ENCODE measurements at regions not wholly inside any gene's neighbourhood (a gene's known extent, or its start where the extent isn't known, plus 50 kb on each side); places are given as distances from the start of the nearest gene placed in this dataset.
"Not testable (repeated sequence)": the region's sequence is repeated elsewhere in the genome, so short reads cannot be mapped to it uniquely, and the experiment has no call there.

- Histone ChIP-seq H3K4me3 (ENCODE audit: low read length in 3 of 3) (no peak overlapping the region), H3K36me3 (ENCODE audit: control insufficient read depth in 3 of 3, insufficient read depth in 3 of 3, low read length in 3 of 3) (no peaks in the 10 kb centered on the region), H3K4me1 (ENCODE audit: control insufficient read depth in 3 of 3, insufficient read depth in 3 of 3, low read length in 3 of 3) (peaks cover 0 to 5% (median 0%) of the 10 kb centered on the region in 3 donors), H3K27me3 (ENCODE audit: control insufficient read depth in 3 of 3, insufficient read depth in 3 of 3, low read length in 3 of 3) (peaks cover 29 to 47% (median 45%) of the 10 kb centered on the region in 3 donors), H3K9me3 (ENCODE audit: control insufficient read depth in 3 of 3, low read length in 3 of 3) (no peaks in the 10 kb centered on the region), H3K27ac (ENCODE audit: low read depth, low read length) (no peak overlapping the region), H3K9ac (ENCODE audit: low read depth in 1 of 3, low read length in 3 of 3) (no peak overlapping the region)
Measured at GRCh38 chr15:98292442-98293240, 332.1 kb downstream of the ARRDC4 start.

- Histone ChIP-seq H3K36me3 (ENCODE audit: control insufficient read depth in 3 of 3, insufficient read depth in 3 of 3, low read length in 3 of 3) (no peaks in the 10 kb centered on the region), H3K9ac (ENCODE audit: low read depth in 1 of 3, low read length in 3 of 3) (no peak overlapping the region), H3K4me3 (ENCODE audit: low read length in 3 of 3) (no peak overlapping the region), H3K9me3 (ENCODE audit: control insufficient read depth in 3 of 3, low read length in 3 of 3) (no peaks in the 10 kb centered on the region), H3K4me1 (ENCODE audit: control insufficient read depth in 3 of 3, insufficient read depth in 3 of 3, low read length in 3 of 3) (peaks cover 0 to 5% (median 0%) of the 10 kb centered on the region in 3 donors), H3K27ac (ENCODE audit: low read depth, low read length) (no peak overlapping the region), H3K27me3 (ENCODE audit: control insufficient read depth in 3 of 3, insufficient read depth in 3 of 3, low read length in 3 of 3) (peaks cover 22 to 41% (median 36%) of the 10 kb centered on the region in 3 donors)
Measured at GRCh38 chr15:98294126-98294525, 333.6 kb downstream of the ARRDC4 start.

DNA sequence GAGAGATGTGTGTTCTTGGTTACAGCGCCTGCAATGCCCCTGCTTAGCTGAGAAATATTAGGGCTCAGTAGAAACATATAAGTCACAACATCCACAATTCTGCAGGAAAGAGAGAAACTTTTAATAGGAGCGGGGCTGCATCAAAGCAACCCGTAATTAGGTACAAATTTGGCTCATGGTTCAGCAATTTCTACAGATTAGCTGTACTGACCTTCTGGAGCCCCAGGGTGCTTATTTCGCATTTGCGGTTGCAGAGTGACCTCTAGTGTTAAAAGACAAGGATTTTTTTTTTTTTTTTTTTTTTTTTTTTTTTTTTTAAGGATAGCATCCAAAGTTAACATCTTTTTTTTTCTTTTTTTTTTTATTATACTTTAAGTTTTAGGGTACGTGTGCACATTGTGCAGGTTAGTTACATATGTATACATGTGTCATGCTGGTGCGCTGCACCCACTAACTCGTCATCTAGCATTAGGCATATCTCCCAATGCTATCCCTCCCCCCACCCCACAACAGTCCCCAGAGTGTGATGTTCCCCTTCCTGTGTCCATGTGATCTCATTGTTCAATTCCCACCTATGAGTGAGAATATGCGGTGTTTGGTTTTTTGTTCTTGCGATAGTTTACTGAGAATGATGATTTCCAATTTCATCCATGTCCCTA is 334.7 kb downstream of the ARRDC4 start:
- H3K27me3 ChIP-seq (ENCODE audit: control insufficient read depth in 3 of 3, insufficient read depth in 3 of 3, low read length in 3 of 3): peaks cover 19 to 40% (median 31%) of the 10 kb centered on the region in 3 donors
- H3K9me3 ChIP-seq (ENCODE audit: control insufficient read depth in 3 of 3, low read length in 3 of 3); H3K9ac ChIP-seq (ENCODE audit: low read depth in 1 of 3, low read length in 3 of 3); H3K4me1 ChIP-seq (ENCODE audit: control insufficient read depth in 3 of 3, insufficient read depth in 3 of 3, low read length in 3 of 3); H3K4me3 ChIP-seq (ENCODE audit: low read length in 3 of 3); H3K36me3 ChIP-seq (ENCODE audit: control insufficient read depth in 3 of 3, insufficient read depth in 3 of 3, low read length in 3 of 3); H3K27ac ChIP-seq (ENCODE audit: low read depth, low read length): not testable (repeated sequence)

GRCh38 chr15:98296653-98297052 is 336.1 kb downstream of the ARRDC4 start:
- Histone ChIP-seq H3K9ac (ENCODE audit: low read depth in 1 of 3, low read length in 3 of 3) (no peak overlapping the region), H3K27ac (ENCODE audit: low read depth, low read length) (no peak overlapping the region), H3K27me3 (ENCODE audit: control insufficient read depth in 3 of 3, insufficient read depth in 3 of 3, low read length in 3 of 3) (peaks cover 10 to 38% (median 24%) of the 10 kb centered on the region in 3 donors), H3K36me3 (ENCODE audit: control insufficient read depth in 3 of 3, insufficient read depth in 3 of 3, low read length in 3 of 3) (no peaks in the 10 kb centered on the region), H3K9me3 (ENCODE audit: control insufficient read depth in 3 of 3, low read length in 3 of 3) (no peaks in the 10 kb centered on the region), H3K4me3 (ENCODE audit: low read length in 3 of 3) (no peak overlapping the region), H3K4me1 (ENCODE audit: control insufficient read depth in 3 of 3, insufficient read depth in 3 of 3, low read length in 3 of 3) (peaks cover 0 to 5% (median 0%) of the 10 kb centered on the region in 3 donors)

DNA sequence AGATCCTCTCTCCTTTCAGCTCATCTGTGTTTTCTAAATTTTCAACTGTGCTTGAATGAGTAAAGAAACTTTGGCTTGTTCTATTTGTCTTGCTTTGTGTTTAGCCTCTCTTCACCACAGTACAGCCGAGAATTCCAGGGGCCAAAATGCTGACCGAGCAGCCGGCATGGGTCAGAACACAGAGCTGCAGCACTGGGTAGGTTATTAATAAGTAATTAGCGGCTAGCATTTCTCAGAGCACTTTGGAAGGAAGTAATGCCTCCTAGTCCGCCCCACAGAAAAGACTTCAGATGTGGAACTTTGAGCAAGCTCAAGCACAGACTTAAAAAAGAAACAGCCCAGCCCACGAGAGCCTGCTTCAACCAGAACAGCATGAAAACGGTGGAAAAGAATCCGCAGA is 343.9 kb downstream of the ARRDC4 start:
- Histone ChIP-seq H3K4me3 (ENCODE audit: low read length in 3 of 3) (no peak overlapping the region), H3K4me1 (ENCODE audit: control insufficient read depth in 3 of 3, insufficient read depth in 3 of 3, low read length in 3 of 3) (no peaks in the 10 kb centered on the region), H3K36me3 (ENCODE audit: control insufficient read depth in 3 of 3, insufficient read depth in 3 of 3, low read length in 3 of 3) (no peaks in the 10 kb centered on the region), H3K9me3 (ENCODE audit: control insufficient read depth in 3 of 3, low read length in 3 of 3) (no peaks in the 10 kb centered on the region), H3K27ac (ENCODE audit: low read depth, low read length) (no peak overlapping the region), H3K9ac (ENCODE audit: low read depth in 1 of 3, low read length in 3 of 3) (no peak overlapping the region), H3K27me3 (ENCODE audit: control insufficient read depth in 3 of 3, insufficient read depth in 3 of 3, low read length in 3 of 3) (peaks cover 4 to 15% (median 7%) of the 10 kb centered on the region in 3 donors)

DNA sequence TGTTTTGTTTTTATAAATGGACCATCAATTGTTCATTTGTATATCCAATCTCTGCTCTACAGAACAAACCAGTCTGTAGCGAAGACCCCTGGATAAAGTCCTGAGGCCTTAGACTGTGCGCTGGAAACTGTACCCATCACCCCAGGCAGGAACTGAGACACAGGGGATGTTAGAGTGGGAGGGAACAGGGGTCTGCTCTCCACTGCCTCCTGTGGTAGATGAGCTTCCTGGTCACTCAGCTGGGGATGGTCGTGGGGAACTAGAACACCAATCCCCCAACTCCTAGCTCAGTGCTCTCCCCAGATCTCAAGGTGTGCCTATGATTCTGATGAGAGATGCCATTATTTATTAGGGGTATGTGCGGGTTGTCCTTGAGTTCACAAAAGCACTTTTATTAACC is 340.2 kb upstream of the IGF1R start:
- Histone ChIP-seq H3K27me3 (ENCODE audit: control insufficient read depth in 3 of 3, insufficient read depth in 3 of 3, low read length in 3 of 3) (peaks cover 3 to 12% (median 4%) of the 10 kb centered on the region in 3 donors), H3K9ac (ENCODE audit: low read depth in 1 of 3, low read length in 3 of 3) (no peak overlapping the region), H3K4me3 (ENCODE audit: low read length in 3 of 3) (no peak overlapping the region), H3K9me3 (ENCODE audit: control insufficient read depth in 3 of 3, low read length in 3 of 3) (no peaks in the 10 kb centered on the region), H3K4me1 (ENCODE audit: control insufficient read depth in 3 of 3, insufficient read depth in 3 of 3, low read length in 3 of 3) (no peaks in the 10 kb centered on the region), H3K36me3 (ENCODE audit: control insufficient read depth in 3 of 3, insufficient read depth in 3 of 3, low read length in 3 of 3) (no peaks in the 10 kb centered on the region), H3K27ac (ENCODE audit: low read depth, low read length) (no peak overlapping the region)

DNA sequence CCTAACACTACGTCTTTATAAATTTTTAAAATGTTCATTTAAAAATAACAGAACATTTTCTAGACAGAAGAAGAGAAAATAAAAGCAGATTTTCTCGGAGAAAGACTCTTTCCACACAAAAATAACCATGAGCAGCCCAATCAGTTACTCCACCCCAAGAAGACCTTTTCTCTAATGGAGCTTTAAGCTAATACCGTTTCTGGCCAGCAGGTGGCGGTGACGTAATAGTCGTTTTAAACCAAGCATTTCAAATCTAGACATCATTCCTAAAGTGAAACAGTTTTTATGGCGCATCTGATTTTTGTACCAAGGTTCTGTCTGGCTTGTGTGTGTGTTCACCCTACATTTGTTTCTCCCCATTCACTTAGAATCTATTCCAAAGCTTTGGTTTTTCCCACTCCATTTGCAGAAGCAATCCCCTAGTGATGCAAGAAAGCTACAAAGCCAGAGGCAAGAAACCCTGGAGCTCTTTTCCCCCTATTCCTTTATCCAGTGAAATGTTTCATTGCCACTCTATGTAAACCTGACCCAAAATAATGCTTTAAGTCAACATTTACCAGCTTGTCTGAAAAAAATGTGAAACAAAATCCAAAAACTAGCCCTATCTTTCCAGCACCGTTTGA is 336.7 kb upstream of the IGF1R start:
- Histone ChIP-seq H3K4me3 (ENCODE audit: low read length in 3 of 3) (no peak overlapping the region), H3K36me3 (ENCODE audit: control insufficient read depth in 3 of 3, insufficient read depth in 3 of 3, low read length in 3 of 3) (no peaks in the 10 kb centered on the region), H3K9me3 (ENCODE audit: control insufficient read depth in 3 of 3, low read length in 3 of 3) (no peaks in the 10 kb centered on the region), H3K27me3 (ENCODE audit: control insufficient read depth in 3 of 3, insufficient read depth in 3 of 3, low read length in 3 of 3) (peaks cover 0 to 6% (median 0%) of the 10 kb centered on the region in 3 donors), H3K4me1 (ENCODE audit: control insufficient read depth in 3 of 3, insufficient read depth in 3 of 3, low read length in 3 of 3) (no peaks in the 10 kb centered on the region), H3K27ac (ENCODE audit: low read depth, low read length) (no peak overlapping the region), H3K9ac (ENCODE audit: low read depth in 1 of 3, low read length in 3 of 3) (no peak overlapping the region)

- Histone ChIP-seq H3K4me3 (ENCODE audit: low read length in 3 of 3) (no peak overlapping the region), H3K36me3 (ENCODE audit: control insufficient read depth in 3 of 3, insufficient read depth in 3 of 3, low read length in 3 of 3) (no peaks in the 10 kb centered on the region), H3K27ac (ENCODE audit: low read depth, low read length) (no peak overlapping the region), H3K4me1 (ENCODE audit: control insufficient read depth in 3 of 3, insufficient read depth in 3 of 3, low read length in 3 of 3) (no peaks in the 10 kb centered on the region), H3K9ac (ENCODE audit: low read depth in 1 of 3, low read length in 3 of 3) (no peak overlapping the region), H3K27me3 (ENCODE audit: control insufficient read depth in 3 of 3, insufficient read depth in 3 of 3, low read length in 3 of 3) (peaks cover 0 to 6% (median 0%) of the 10 kb centered on the region in 3 donors), H3K9me3 (ENCODE audit: control insufficient read depth in 3 of 3, low read length in 3 of 3) (no peaks in the 10 kb centered on the region)
Measured at GRCh38 chr15:98312913-98313312, 335.4 kb upstream of the IGF1R start.

- no peaks in the 10 kb centered on the region for H3K4me1 ChIP-seq (ENCODE audit: control insufficient read depth in 3 of 3, insufficient read depth in 3 of 3, low read length in 3 of 3)
- no peaks in the 10 kb centered on the region for H3K36me3 ChIP-seq (ENCODE audit: control insufficient read depth in 3 of 3, insufficient read depth in 3 of 3, low read length in 3 of 3)
- no peak overlapping the region for H3K4me3 ChIP-seq (ENCODE audit: low read length in 3 of 3)
- no peak overlapping the region for H3K9ac ChIP-seq (ENCODE audit: low read depth in 1 of 3, low read length in 3 of 3)
- no peaks in the 10 kb centered on the region for H3K9me3 ChIP-seq (ENCODE audit: control insufficient read depth in 3 of 3, low read length in 3 of 3)
- H3K27me3 ChIP-seq (ENCODE audit: control insufficient read depth in 3 of 3, insufficient read depth in 3 of 3, low read length in 3 of 3): peaks cover 0 to 8% (median 0%) of the 10 kb centered on the region in 3 donors
- H3K27ac ChIP-seq (ENCODE audit: low read depth, low read length): no peak overlapping the region
Measured at GRCh38 chr15:98315971-98316370, 332.4 kb upstream of the IGF1R start.

GRCh38 chr15:98321896-98322295 is 326.4 kb upstream of the IGF1R start:
- H3K27me3 ChIP-seq (ENCODE audit: control insufficient read depth in 3 of 3, insufficient read depth in 3 of 3, low read length in 3 of 3): peaks cover 0 to 9% (median 0%) of the 10 kb centered on the region in 3 donors
- H3K4me1 ChIP-seq (ENCODE audit: control insufficient read depth in 3 of 3, insufficient read depth in 3 of 3, low read length in 3 of 3): no peaks in the 10 kb centered on the region
- H3K9me3 ChIP-seq (ENCODE audit: control insufficient read depth in 3 of 3, low read length in 3 of 3): no peaks in the 10 kb centered on the region
- H3K27ac ChIP-seq (ENCODE audit: low read depth, low read length): no peak overlapping the region
- no peaks in the 10 kb centered on the region for H3K36me3 ChIP-seq (ENCODE audit: control insufficient read depth in 3 of 3, insufficient read depth in 3 of 3, low read length in 3 of 3)
- H3K9ac ChIP-seq (ENCODE audit: low read depth in 1 of 3, low read length in 3 of 3): no peak overlapping the region
- H3K4me3 ChIP-seq (ENCODE audit: low read length in 3 of 3): no peak overlapping the region
